ENCODE measurements at regions not wholly inside any gene's neighbourhood (a gene's known extent, or its start where the extent isn't known, plus 50 kb on each side); places are given as distances from the start of the nearest gene placed in this dataset.

GRCh38 chr17:69605571-69605970 is 191.1 kb downstream of the MAP2K6 start:
- DNase-seq, result no peak

GRCh38 chr17:69606142-69606800 is 191.8 kb downstream of the MAP2K6 start:
- DNase-seq, result no peak

- DNase-seq, result peak; percentile 71
Observed at GRCh38 chr17:69607162-69607834, 192.8 kb downstream of the MAP2K6 start.

GRCh38 chr17:69608141-69608540 is 193.6 kb downstream of the MAP2K6 start:
- no peak for DNase-seq

GRCh38 chr17:69608808-69609472 is 194.4 kb downstream of the MAP2K6 start:
- no peak for DNase-seq

- no peak for DNase-seq
Observed at GRCh38 chr17:69609473-69610305, 195.2 kb downstream of the MAP2K6 start.

- DNase-seq, result no peak
Observed at GRCh38 chr17:69620363-69620762, 205.9 kb downstream of the MAP2K6 start.

GRCh38 chr17:69625474-69625873 is 211.0 kb downstream of the MAP2K6 start:
- no peak for DNase-seq

GRCh38 chr17:69630056-69630635 is 215.6 kb downstream of the MAP2K6 start:
- DNase-seq, result no peak

- no peak for DNase-seq
Observed at GRCh38 chr17:69634844-69635243, 220.3 kb downstream of the MAP2K6 start.

GRCh38 chr17:69637446-69638156 is 223.1 kb downstream of the MAP2K6 start:
- no peak for DNase-seq

- no peak for DNase-seq
Observed at GRCh38 chr17:69639096-69639495, 224.6 kb downstream of the MAP2K6 start.

GRCh38 chr17:69640073-69640472 is 225.6 kb downstream of the MAP2K6 start:
- DNase-seq, result no peak

- no peak for DNase-seq
Observed at GRCh38 chr17:69643686-69644085, 229.2 kb downstream of the MAP2K6 start.

GRCh38 chr17:69646729-69647128 is 232.2 kb downstream of the MAP2K6 start:
- no peak for DNase-seq

- no peak for DNase-seq
Observed at GRCh38 chr17:69650881-69651280, 236.4 kb downstream of the MAP2K6 start.

GRCh38 chr17:69651921-69652320 is 237.4 kb downstream of the MAP2K6 start:
- DNase-seq, result no peak

- DNase-seq, result no peak
Observed at GRCh38 chr17:69654981-69655855, 240.7 kb downstream of the MAP2K6 start.

- no peak for DNase-seq
Observed at GRCh38 chr17:69655902-69656301, 241.4 kb downstream of the MAP2K6 start.

- no peak for DNase-seq
Observed at GRCh38 chr17:69669441-69670178, 255.1 kb downstream of the MAP2K6 start.

Data from NCI-H1694 (cell line).